ENCODE measurements at regions not wholly inside any gene's neighbourhood (a gene's known extent, or its start where the extent isn't known, plus 50 kb on each side); places are given as distances from the start of the nearest gene placed in this dataset.

- H3K9me3 ChIP-seq (replicated peaks; ENCODE audit: low read length), result no peaks in the 10 kb centered on the region
- no peak overlapping the region for H3K4me2 ChIP-seq (ENCODE audit: low read length)
- H3K4me1 ChIP-seq (ENCODE audit: control insufficient read depth, insufficient read depth, low read length), result peaks cover 5% of the 10 kb centered on the region
- H3K4me3 ChIP-seq (ENCODE audit: low read length), result no peak overlapping the region
- H3K36me3 ChIP-seq (ENCODE audit: insufficient read depth, low read length), result no peaks in the 10 kb centered on the region
- H3K9ac ChIP-seq (ENCODE audit: low read depth, low read length), result no peak overlapping the region
- no peaks in the 10 kb centered on the region for H3K27me3 ChIP-seq (ENCODE audit: control insufficient read depth, insufficient read depth, low read length)
Measured at GRCh38 chr2:101549371-101549770, 74.5 kb upstream of the RFX8 start.

- no peak overlapping the region for H3K9ac ChIP-seq (ENCODE audit: low read depth, low read length)
- H3K36me3 ChIP-seq (ENCODE audit: insufficient read depth, low read length), result no peaks in the 10 kb centered on the region
- H3K4me1 ChIP-seq (ENCODE audit: control insufficient read depth, insufficient read depth, low read length), result peaks cover 5% of the 10 kb centered on the region
- H3K27me3 ChIP-seq (ENCODE audit: control insufficient read depth, insufficient read depth, low read length), result no peaks in the 10 kb centered on the region
- H3K9me3 ChIP-seq (replicated peaks; ENCODE audit: low read length), result no peaks in the 10 kb centered on the region
- H3K4me2 ChIP-seq (ENCODE audit: low read length), result no peak overlapping the region
- no peak overlapping the region for H3K4me3 ChIP-seq (ENCODE audit: low read length)
Measured at GRCh38 chr2:101546376-101547058, 71.6 kb upstream of the RFX8 start.

DNA sequence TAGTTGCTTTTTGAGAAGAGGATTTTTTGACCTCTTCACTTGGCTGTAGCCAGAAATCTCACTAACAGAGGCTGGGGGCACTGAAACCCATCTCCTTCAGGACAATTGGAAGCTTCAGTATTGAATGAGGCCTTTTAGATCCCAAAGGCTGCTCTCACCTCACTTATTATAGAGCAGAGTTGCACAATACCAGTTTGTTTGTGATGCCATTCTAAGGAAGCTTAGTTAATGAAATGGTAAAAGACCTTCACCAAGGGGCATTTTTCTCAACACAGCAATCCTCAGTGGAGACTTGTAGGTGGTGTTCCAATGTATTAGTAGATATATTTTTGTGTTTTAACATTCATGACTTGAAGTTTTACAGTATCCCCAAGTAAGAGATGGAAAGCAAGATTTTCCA is 71.0 kb upstream of the RFX8 start:
- Histone ChIP-seq H3K36me3 (ENCODE audit: insufficient read depth, low read length) (no peaks in the 10 kb centered on the region), H3K9ac (ENCODE audit: low read depth, low read length) (no peak overlapping the region), H3K4me1 (ENCODE audit: control insufficient read depth, insufficient read depth, low read length) (peaks cover 5% of the 10 kb centered on the region), H3K4me2 (ENCODE audit: low read length) (no peak overlapping the region), H3K27me3 (ENCODE audit: control insufficient read depth, insufficient read depth, low read length) (no peaks in the 10 kb centered on the region), H3K9me3 (replicated peaks; ENCODE audit: low read length) (no peaks in the 10 kb centered on the region), H3K4me3 (ENCODE audit: low read length) (no peak overlapping the region)

DNA sequence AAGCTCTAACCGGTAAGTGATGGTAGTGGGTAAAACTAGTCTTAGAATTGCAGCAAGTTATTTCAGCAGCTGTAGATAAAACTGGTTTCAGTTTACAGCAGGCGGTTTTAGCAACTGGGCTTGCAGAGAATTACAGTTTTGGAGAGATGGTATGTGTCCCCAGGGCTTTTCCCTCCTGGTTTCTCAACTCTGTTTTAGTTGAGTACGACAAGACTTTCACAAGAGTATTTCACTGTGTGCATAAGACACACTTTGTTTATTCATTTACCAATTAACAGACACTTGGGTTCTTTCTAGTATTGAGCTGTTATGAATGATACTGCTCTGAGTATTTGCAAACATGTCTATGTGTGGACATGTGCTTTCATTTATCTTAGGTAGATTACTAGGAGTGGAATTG is 65.6 kb upstream of the RFX8 start:
- no peak overlapping the region for H3K9ac ChIP-seq (ENCODE audit: low read depth, low read length)
- no peaks in the 10 kb centered on the region for H3K9me3 ChIP-seq (replicated peaks; ENCODE audit: low read length)
- H3K27me3 ChIP-seq (ENCODE audit: control insufficient read depth, insufficient read depth, low read length), result no peaks in the 10 kb centered on the region
- H3K4me3 ChIP-seq (ENCODE audit: low read length), result no peak overlapping the region
- peak overlapping the region; percentile 15 for H3K4me2 ChIP-seq (ENCODE audit: low read length)
- H3K4me1 ChIP-seq (ENCODE audit: control insufficient read depth, insufficient read depth, low read length), result no peaks in the 10 kb centered on the region
- no peaks in the 10 kb centered on the region for H3K36me3 ChIP-seq (ENCODE audit: insufficient read depth, low read length)

DNA sequence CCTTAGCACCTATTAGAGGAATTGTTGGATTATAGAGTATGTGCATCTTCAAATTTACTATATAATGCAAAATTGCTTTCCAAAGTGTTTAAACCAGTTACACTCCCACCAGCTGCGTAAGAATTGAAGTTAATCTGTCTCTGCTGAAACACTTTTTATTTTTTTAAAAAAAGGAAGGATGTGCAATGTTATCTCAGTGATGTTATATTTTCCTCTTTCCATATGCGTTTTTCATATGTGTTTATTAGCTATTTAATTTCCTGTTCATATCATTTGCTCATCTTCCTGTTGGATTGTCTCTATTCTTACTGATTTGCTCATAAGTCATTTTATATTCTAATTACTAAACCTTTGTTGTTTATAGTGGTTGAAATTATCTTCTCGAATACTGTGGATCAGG is 63.2 kb upstream of the RFX8 start:
- Histone ChIP-seq H3K4me2 (ENCODE audit: low read length) (no peak overlapping the region), H3K9ac (ENCODE audit: low read depth, low read length) (no peak overlapping the region), H3K36me3 (ENCODE audit: insufficient read depth, low read length) (no peaks in the 10 kb centered on the region), H3K4me1 (ENCODE audit: control insufficient read depth, insufficient read depth, low read length) (no peaks in the 10 kb centered on the region), H3K9me3 (replicated peaks; ENCODE audit: low read length) (no peaks in the 10 kb centered on the region), H3K27me3 (ENCODE audit: control insufficient read depth, insufficient read depth, low read length) (no peaks in the 10 kb centered on the region), H3K4me3 (ENCODE audit: low read length) (no peak overlapping the region)

DNA sequence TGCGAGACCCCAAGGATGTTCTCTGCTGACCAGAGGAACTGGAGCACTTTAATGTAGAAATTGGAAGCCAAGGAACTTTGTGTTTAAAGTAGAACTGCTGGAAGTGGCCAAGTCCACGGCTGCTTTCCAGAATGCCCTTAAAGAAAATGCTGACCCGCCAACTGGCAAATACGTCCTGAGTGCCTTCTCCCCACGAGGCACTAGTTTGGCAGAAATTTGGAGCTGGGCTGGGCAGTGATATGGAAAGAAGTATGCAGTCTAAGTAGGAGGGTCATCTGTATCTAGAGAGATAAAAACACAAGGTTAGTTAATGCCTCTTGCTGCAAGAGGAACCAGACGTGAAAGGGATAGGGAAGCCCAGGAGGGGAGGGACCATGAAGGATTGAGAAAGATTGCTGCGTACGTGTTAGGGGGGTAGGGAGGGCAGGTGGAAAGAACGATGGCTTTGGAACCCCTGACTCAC is 59.3 kb upstream of the RFX8 start:
- no peak overlapping the region for H3K9ac ChIP-seq (ENCODE audit: low read depth, low read length)
- no peaks in the 10 kb centered on the region for H3K36me3 ChIP-seq (ENCODE audit: insufficient read depth, low read length)
- no peak overlapping the region for H3K4me3 ChIP-seq (ENCODE audit: low read length)
- H3K4me2 ChIP-seq (ENCODE audit: low read length), result no peak overlapping the region
- no peaks in the 10 kb centered on the region for H3K4me1 ChIP-seq (ENCODE audit: control insufficient read depth, insufficient read depth, low read length)
- no peaks in the 10 kb centered on the region for H3K9me3 ChIP-seq (replicated peaks; ENCODE audit: low read length)
- no peaks in the 10 kb centered on the region for H3K27me3 ChIP-seq (ENCODE audit: control insufficient read depth, insufficient read depth, low read length)

DNA sequence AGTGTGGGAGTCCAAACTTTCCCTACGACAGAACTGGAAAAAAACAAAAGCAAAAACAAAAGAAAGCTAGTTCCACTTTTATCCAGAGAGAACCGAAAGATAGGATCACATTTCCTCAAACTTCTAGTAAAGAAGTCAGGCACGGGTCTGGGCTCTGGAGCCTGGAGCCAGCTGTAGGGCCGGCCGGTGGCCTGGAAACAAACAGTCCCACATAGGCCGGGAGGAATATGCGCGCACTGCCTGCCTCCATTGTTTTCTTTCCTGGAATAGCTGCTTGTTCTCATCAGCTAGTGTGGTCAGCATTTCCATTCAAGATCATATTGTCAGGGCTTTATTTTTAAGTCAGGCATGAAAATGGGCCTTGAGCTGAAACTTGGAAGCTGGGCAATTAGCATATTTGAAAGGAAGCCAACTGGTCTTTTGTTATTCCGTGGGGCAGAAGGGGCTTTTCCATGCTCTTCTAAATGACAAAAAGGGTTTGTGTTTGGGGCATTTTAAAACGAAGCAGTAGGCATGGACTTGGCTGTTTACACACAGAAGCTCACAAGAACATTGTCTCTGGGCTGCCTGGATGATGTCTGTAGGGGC is 58.7 kb upstream of the RFX8 start:
- Histone ChIP-seq H3K4me1 (ENCODE audit: control insufficient read depth, insufficient read depth, low read length) (no peaks in the 10 kb centered on the region), H3K27me3 (ENCODE audit: control insufficient read depth, insufficient read depth, low read length) (no peaks in the 10 kb centered on the region), H3K36me3 (ENCODE audit: insufficient read depth, low read length) (no peaks in the 10 kb centered on the region), H3K9ac (ENCODE audit: low read depth, low read length) (no peak overlapping the region), H3K4me3 (ENCODE audit: low read length) (no peak overlapping the region), H3K4me2 (ENCODE audit: low read length) (no peak overlapping the region), H3K9me3 (replicated peaks; ENCODE audit: low read length) (no peaks in the 10 kb centered on the region)

DNA sequence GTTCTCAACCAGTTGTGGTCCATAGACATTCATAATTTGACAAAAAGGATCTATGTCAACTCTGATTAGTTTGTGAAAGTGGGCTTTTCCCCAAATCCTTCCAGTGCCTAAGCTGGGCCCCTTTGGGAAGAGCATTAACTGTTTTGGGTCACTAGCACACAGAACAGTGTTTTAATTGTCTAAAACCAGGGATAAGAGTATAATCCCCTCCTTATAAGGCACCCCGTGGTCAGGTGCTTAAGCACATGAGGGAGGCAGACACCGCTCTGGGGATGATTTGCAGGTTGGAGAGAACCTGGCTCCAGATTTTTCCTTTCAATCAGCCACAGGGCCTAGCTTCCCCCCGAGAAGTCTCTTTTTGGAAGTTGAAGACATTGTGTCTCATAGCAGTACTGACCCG is 53.6 kb upstream of the RFX8 start:
- no peak overlapping the region for H3K9ac ChIP-seq (ENCODE audit: low read depth, low read length)
- H3K36me3 ChIP-seq (ENCODE audit: insufficient read depth, low read length), result no peaks in the 10 kb centered on the region
- H3K9me3 ChIP-seq (replicated peaks; ENCODE audit: low read length), result no peaks in the 10 kb centered on the region
- H3K4me2 ChIP-seq (ENCODE audit: low read length), result no peak overlapping the region
- no peak overlapping the region for H3K4me3 ChIP-seq (ENCODE audit: low read length)
- H3K4me1 ChIP-seq (ENCODE audit: control insufficient read depth, insufficient read depth, low read length), result no peaks in the 10 kb centered on the region
- H3K27me3 ChIP-seq (ENCODE audit: control insufficient read depth, insufficient read depth, low read length), result no peaks in the 10 kb centered on the region

- no peak overlapping the region for H3K9ac ChIP-seq (ENCODE audit: low read depth, low read length)
- H3K4me3 ChIP-seq (ENCODE audit: low read length), result no peak overlapping the region
- H3K36me3 ChIP-seq (ENCODE audit: insufficient read depth, low read length), result no peaks in the 10 kb centered on the region
- no peak overlapping the region for H3K4me2 ChIP-seq (ENCODE audit: low read length)
- H3K4me1 ChIP-seq (ENCODE audit: control insufficient read depth, insufficient read depth, low read length), result peaks cover 9% of the 10 kb centered on the region
- no peaks in the 10 kb centered on the region for H3K9me3 ChIP-seq (replicated peaks; ENCODE audit: low read length)
- H3K27me3 ChIP-seq (ENCODE audit: control insufficient read depth, insufficient read depth, low read length), result no peaks in the 10 kb centered on the region
Measured at GRCh38 chr2:101524806-101525430, 50.0 kb upstream of the RFX8 start.
